ENCODE measurements at regions not wholly inside any gene's neighbourhood (a gene's known extent, or its start where the extent isn't known, plus 50 kb on each side); places are given as distances from the start of the nearest gene placed in this dataset.

DNA sequence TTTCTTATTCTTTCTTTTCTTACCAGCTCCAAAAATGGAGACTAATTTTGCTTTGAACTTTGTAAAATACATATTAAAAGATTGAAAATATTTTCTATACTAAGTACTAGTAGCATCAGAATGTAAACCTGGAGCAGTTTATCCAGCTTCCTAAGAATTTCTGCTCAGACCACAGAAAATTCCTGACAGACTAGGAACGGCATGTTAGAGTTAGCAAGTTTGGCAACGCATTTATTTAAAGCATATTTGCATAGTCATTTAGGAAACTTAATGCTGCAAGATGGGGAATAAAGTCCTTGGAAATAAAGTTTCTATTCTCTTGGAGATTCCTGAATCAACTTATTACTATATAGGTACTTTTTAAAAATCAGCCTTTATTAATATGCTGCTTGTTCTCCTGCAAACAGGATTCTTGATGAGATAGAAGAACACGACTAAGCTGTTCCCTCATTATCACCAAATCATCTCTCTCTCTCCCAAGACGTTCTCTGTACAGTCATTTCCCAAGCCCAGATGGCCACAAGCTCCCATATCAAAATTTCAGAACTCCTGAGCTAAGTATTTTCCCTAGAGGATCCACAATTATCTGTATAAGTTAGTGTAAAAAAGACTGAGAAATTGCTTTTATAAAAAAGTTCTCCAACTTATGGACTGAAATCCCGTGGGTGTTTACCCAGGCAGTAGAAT is 305.8 kb upstream of the NEBL start:
- TF ChIP-seq, protein P1, sequence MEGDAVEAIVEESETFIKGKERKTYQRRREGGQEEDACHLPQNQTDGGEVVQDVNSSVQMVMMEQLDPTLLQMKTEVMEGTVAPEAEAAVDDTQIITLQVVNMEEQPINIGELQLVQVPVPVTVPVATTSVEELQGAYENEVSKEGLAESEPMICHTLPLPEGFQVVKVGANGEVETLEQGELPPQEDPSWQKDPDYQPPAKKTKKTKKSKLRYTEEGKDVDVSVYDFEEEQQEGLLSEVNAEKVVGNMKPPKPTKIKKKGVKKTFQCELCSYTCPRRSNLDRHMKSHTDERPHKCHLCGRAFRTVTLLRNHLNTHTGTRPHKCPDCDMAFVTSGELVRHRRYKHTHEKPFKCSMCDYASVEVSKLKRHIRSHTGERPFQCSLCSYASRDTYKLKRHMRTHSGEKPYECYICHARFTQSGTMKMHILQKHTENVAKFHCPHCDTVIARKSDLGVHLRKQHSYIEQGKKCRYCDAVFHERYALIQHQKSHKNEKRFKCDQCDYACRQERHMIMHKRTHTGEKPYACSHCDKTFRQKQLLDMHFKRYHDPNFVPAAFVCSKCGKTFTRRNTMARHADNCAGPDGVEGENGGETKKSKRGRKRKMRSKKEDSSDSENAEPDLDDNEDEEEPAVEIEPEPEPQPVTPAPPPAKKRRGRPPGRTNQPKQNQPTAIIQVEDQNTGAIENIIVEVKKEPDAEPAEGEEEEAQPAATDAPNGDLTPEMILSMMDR (conservative IDR thresholded peaks at IDR 0.05 in 1 of 2, IDR thresholded peaks at IDR 0.05 in 1 of 2; ENCODE audit: low read depth in 1 of 2, low read length in 2 of 2), result no peak
- no peak for TF ChIP-seq EZH2 (IDR thresholded peaks at IDR 0.05; ENCODE audit: low read length, missing control alignments)
